Fibroblast of the aortic adventitia (primary cell): ENCODE measurements at regions not wholly inside any gene's neighbourhood (a gene's known extent, or its start where the extent isn't known, plus 50 kb on each side); places are given as distances from the start of the nearest gene placed in this dataset.

ENCODE experiments used
- DNase-seq: peaks from one replicate; pipeline ENCODE4 v3.0.0-alpha.2; 2010; ENCODE audit warnings: low read depth
- H3K4me3 ChIP-seq: 2 replicates; pipeline ENCODE4 v1.5.1; 2011; ENCODE audit warnings: low read depth, mild to moderate bottlenecking, control low read depth, low read length, moderate library complexity
- CTCF ChIP-seq: IDR thresholded peaks from 2 replicates; pipeline ENCODE4 v1.5.1; 2011; ENCODE audit warnings: mild to moderate bottlenecking, low read length, control low read depth, inconsistent platforms; ENCODE audit not compliant: insufficient read depth

- DNase-seq = no peak
- no peak for TF ChIP-seq CTCF
- no peak overlapping the region for H3K4me3 ChIP-seq
These were observed 229.5 kb upstream of the COPS8 start for GRCh38 chr2:236855866-236856847.

GRCh38 chr2:236856848-236857235 is 228.8 kb upstream of the COPS8 start:
- no peak overlapping the region for H3K4me3 ChIP-seq
- DNase-seq = no peak
- TF ChIP-seq CTCF = no peak

- no peak for TF ChIP-seq CTCF
- no peak overlapping the region for H3K4me3 ChIP-seq
- DNase-seq = no peak
These were observed 228.4 kb upstream of the COPS8 start for GRCh38 chr2:236857246-236857645.

- no peak for TF ChIP-seq CTCF
- no peak for DNase-seq
- no peak overlapping the region for H3K4me3 ChIP-seq
These were observed 227.9 kb upstream of the COPS8 start for GRCh38 chr2:236857781-236858180.

- H3K4me3 ChIP-seq = no peak overlapping the region
- DNase-seq = no peak
- TF ChIP-seq CTCF = no peak
These were observed 227.0 kb upstream of the COPS8 start for GRCh38 chr2:236858661-236859060.

- DNase-seq = no peak
- H3K4me3 ChIP-seq = no peak overlapping the region
- TF ChIP-seq CTCF = no peak
These were observed 225.8 kb upstream of the COPS8 start for GRCh38 chr2:236859908-236860307.
